ENCODE measurements at regions not wholly inside any gene's neighbourhood (a gene's known extent, or its start where the extent isn't known, plus 50 kb on each side); places are given as distances from the start of the nearest gene placed in this dataset.

GRCh38 chr2:6224267-6224666, 532.1 kb downstream of the SOX11 start:
- Mint-ChIP-seq H3K4me1 (peaks cover 14% of the 10 kb centered on the region), H3K27me3 (ENCODE audit: insufficient read depth, low read depth) (peaks cover 5% of the 10 kb centered on the region), H3K27ac (peak overlapping the region; percentile 3), H3K36me3 (peaks cover 1% of the 10 kb centered on the region), H3K4me3 (no peak overlapping the region), H3K9me3 (peaks cover 3% of the 10 kb centered on the region)
- no peak for DNase-seq (ENCODE audit: low spot score)
- H3K36me3 ChIP-seq, result no peaks in the 10 kb centered on the region
- no peak overlapping the region for H3K4me3 ChIP-seq
- no peaks in the 10 kb centered on the region for H3K4me1 ChIP-seq
- H3K4me2 ChIP-seq, result no peak overlapping the region
- TF ChIP-seq CTCF (IDR thresholded peaks at IDR 0.05) (no peak), EZH2phosphoT487 (IDR thresholded peaks at IDR 0.05) (no peak), EZH2 (IDR thresholded peaks at IDR 0.05) (no peak)
- no peak overlapping the region for H3K9ac ChIP-seq
- H3F3A ChIP-seq (ENCODE audit: low read depth), result no peaks in the 10 kb centered on the region
- H3K79me2 ChIP-seq (ENCODE audit: low read depth), result no peaks in the 10 kb centered on the region
- H3K27me3 ChIP-seq, result no peaks in the 10 kb centered on the region
- peak overlapping the region; percentile 50 for H2AFZ ChIP-seq (replicated peaks)
- no peaks in the 10 kb centered on the region for H3K9me3 ChIP-seq (ENCODE audit: low read depth)
- no peaks in the 10 kb centered on the region for H4K20me1 ChIP-seq (ENCODE audit: low read depth)
- H3K27ac ChIP-seq, result no peak overlapping the region

GRCh38 chr2:6228251-6228650, 536.1 kb downstream of the SOX11 start:
- no peaks in the 10 kb centered on the region for H3K79me2 ChIP-seq (ENCODE audit: low read depth)
- H3F3A ChIP-seq (ENCODE audit: low read depth), result no peaks in the 10 kb centered on the region
- no peak overlapping the region for H3K27ac Mint-ChIP-seq
- H3K4me2 ChIP-seq, result no peak overlapping the region
- no peak overlapping the region for H3K4me3 ChIP-seq
- H3K36me3 Mint-ChIP-seq, result peaks cover 1% of the 10 kb centered on the region
- peaks cover 11% of the 10 kb centered on the region for H3K27me3 Mint-ChIP-seq (ENCODE audit: insufficient read depth, low read depth)
- H3K36me3 ChIP-seq, result no peaks in the 10 kb centered on the region
- H4K20me1 ChIP-seq (ENCODE audit: low read depth), result no peaks in the 10 kb centered on the region
- peaks cover 16% of the 10 kb centered on the region for H3K9me3 Mint-ChIP-seq
- no peak overlapping the region for H2AFZ ChIP-seq (replicated peaks)
- H3K27ac ChIP-seq, result no peak overlapping the region
- H3K27me3 ChIP-seq, result no peaks in the 10 kb centered on the region
- no peaks in the 10 kb centered on the region for H3K4me1 ChIP-seq
- H3K4me3 Mint-ChIP-seq, result no peak overlapping the region
- no peaks in the 10 kb centered on the region for H3K9me3 ChIP-seq (ENCODE audit: low read depth)
- DNase-seq (ENCODE audit: low spot score), result no peak
- H3K9ac ChIP-seq, result no peak overlapping the region
- no peak for TF ChIP-seq EZH2phosphoT487 (IDR thresholded peaks at IDR 0.05)
- no peak for TF ChIP-seq CTCF (IDR thresholded peaks at IDR 0.05)
- TF ChIP-seq EZH2 (IDR thresholded peaks at IDR 0.05), result no peak
- H3K4me1 Mint-ChIP-seq, result peaks cover 24% of the 10 kb centered on the region

GRCh38 chr2:6231166-6231565, 539.0 kb downstream of the SOX11 start:
- DNase-seq (ENCODE audit: low spot score), result no peak
- Histone ChIP-seq H3K79me2 (ENCODE audit: low read depth) (no peaks in the 10 kb centered on the region), H3K36me3 (no peaks in the 10 kb centered on the region), H2AFZ (replicated peaks) (no peak overlapping the region), H3K27me3 (no peaks in the 10 kb centered on the region), H3K9ac (no peak overlapping the region), H3K27ac (no peak overlapping the region), H4K20me1 (ENCODE audit: low read depth) (no peaks in the 10 kb centered on the region), H3K4me2 (no peak overlapping the region), H3F3A (ENCODE audit: low read depth) (no peaks in the 10 kb centered on the region), H3K4me3 (no peak overlapping the region), H3K4me1 (no peaks in the 10 kb centered on the region), H3K9me3 (ENCODE audit: low read depth) (no peaks in the 10 kb centered on the region)
- Mint-ChIP-seq H3K9me3 (peaks cover 16% of the 10 kb centered on the region), H3K4me1 (peaks cover 41% of the 10 kb centered on the region), H3K27me3 (ENCODE audit: insufficient read depth, low read depth) (peaks cover 10% of the 10 kb centered on the region), H3K4me3 (no peak overlapping the region), H3K27ac (no peak overlapping the region), H3K36me3 (no peaks in the 10 kb centered on the region)
- TF ChIP-seq EZH2 (IDR thresholded peaks at IDR 0.05) (no peak), EZH2phosphoT487 (IDR thresholded peaks at IDR 0.05) (no peak), CTCF (IDR thresholded peaks at IDR 0.05) (no peak)

Data from neural progenitor cell (in vitro differentiated cells).